ENCODE measurements at regions not wholly inside any gene's neighbourhood (a gene's known extent, or its start where the extent isn't known, plus 50 kb on each side); places are given as distances from the start of the nearest gene placed in this dataset.

GRCh38 chr11:42528911-42529310 lies 782.9 kb upstream of the API5 start:
- Mint-ChIP-seq H3K36me3 (ENCODE audit: low read depth) (no peaks in the 10 kb centered on the region), H3K9me3 (no peaks in the 10 kb centered on the region), H3K4me1 (peaks cover 37% of the 10 kb centered on the region), H3K27me3 (ENCODE audit: low read depth) (no peaks in the 10 kb centered on the region), H3K4me3 (no peak overlapping the region), H3K27ac (ENCODE audit: unreplicated experiment) (no peak overlapping the region)
- no peak for DNase-seq (ENCODE audit: low read depth, low spot score)
- TF ChIP-seq CTCF (conservative IDR thresholded peaks at IDR 0.05): no peak

GRCh38 chr11:42536611-42537360 lies 775.0 kb upstream of the API5 start:
- no peak for TF ChIP-seq CTCF (conservative IDR thresholded peaks at IDR 0.05)
- Mint-ChIP-seq H3K27me3 (ENCODE audit: low read depth) (no peaks in the 10 kb centered on the region), H3K27ac (ENCODE audit: unreplicated experiment) (no peak overlapping the region), H3K9me3 (peaks cover 2% of the 10 kb centered on the region), H3K4me1 (no peaks in the 10 kb centered on the region), H3K36me3 (ENCODE audit: low read depth) (no peaks in the 10 kb centered on the region), H3K4me3 (no peak overlapping the region)
- no peak for DNase-seq (ENCODE audit: low read depth, low spot score)

- Mint-ChIP-seq H3K36me3 (ENCODE audit: low read depth) (no peaks in the 10 kb centered on the region), H3K27ac (ENCODE audit: unreplicated experiment) (no peak overlapping the region)
- DNase-seq (ENCODE audit: low read depth, low spot score): no peak
Measured at GRCh38 chr11:42542336-42542735, 769.5 kb upstream of the API5 start.

GRCh38 chr11:42543844-42544419 lies 767.9 kb upstream of the API5 start:
- no peak overlapping the region for H3K4me3 Mint-ChIP-seq
- no peak for TF ChIP-seq CTCF (conservative IDR thresholded peaks at IDR 0.05)
- H3K27ac Mint-ChIP-seq (ENCODE audit: unreplicated experiment): no peak overlapping the region
- H3K9me3 Mint-ChIP-seq: peaks cover 2% of the 10 kb centered on the region
- H3K4me1 Mint-ChIP-seq: peaks cover 6% of the 10 kb centered on the region
- no peaks in the 10 kb centered on the region for H3K27me3 Mint-ChIP-seq (ENCODE audit: low read depth)
- no peaks in the 10 kb centered on the region for H3K36me3 Mint-ChIP-seq (ENCODE audit: low read depth)
- DNase-seq (ENCODE audit: low read depth, low spot score): no peak

More at GRCh38 chr11:42542336-42542735, 769.5 kb upstream of the API5 start:
- Mint-ChIP-seq H3K4me1 (peaks cover 6% of the 10 kb centered on the region), H3K9me3 (peaks cover 2% of the 10 kb centered on the region), H3K4me3 (no peak overlapping the region), H3K27me3 (ENCODE audit: low read depth) (no peaks in the 10 kb centered on the region)
- no peak for TF ChIP-seq CTCF (conservative IDR thresholded peaks at IDR 0.05)

- H3K27ac Mint-ChIP-seq (ENCODE audit: unreplicated experiment): no peak overlapping the region
- H3K27me3 Mint-ChIP-seq (ENCODE audit: low read depth): no peaks in the 10 kb centered on the region
- H3K4me1 Mint-ChIP-seq: peaks cover 6% of the 10 kb centered on the region
- TF ChIP-seq CTCF (conservative IDR thresholded peaks at IDR 0.05): no peak
- H3K9me3 Mint-ChIP-seq: peaks cover 2% of the 10 kb centered on the region
- H3K4me3 Mint-ChIP-seq: no peak overlapping the region
- H3K36me3 Mint-ChIP-seq (ENCODE audit: low read depth): no peaks in the 10 kb centered on the region
- no peak for DNase-seq (ENCODE audit: low read depth, low spot score)
Measured at GRCh38 chr11:42544726-42545125, 767.1 kb upstream of the API5 start.

Measured in neural crest cell (in vitro differentiated cells).